ENCODE measurements at regions not wholly inside any gene's neighbourhood (a gene's known extent, or its start where the extent isn't known, plus 50 kb on each side); places are given as distances from the start of the nearest gene placed in this dataset.

DNA sequence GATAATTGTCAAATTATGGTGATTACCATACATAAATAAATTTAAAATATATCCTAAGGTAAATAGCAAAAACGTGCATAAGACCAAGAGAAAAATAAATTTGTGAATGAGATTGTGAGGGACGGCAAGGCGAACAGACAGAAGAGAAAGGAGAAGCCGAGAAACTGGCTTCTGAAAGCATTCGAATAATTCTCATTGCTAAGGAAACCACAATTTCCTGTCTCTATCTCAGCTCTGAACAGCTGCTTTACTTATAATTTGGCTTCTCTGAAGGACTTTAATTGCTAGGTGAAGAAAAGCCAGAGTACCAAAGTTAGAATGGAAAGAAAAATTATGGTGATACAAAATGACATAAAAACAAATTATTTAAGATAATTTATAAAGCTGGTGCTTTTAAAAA is 79.0 kb upstream of the RGS17 start:
- no peaks in the 10 kb centered on the region for H3K79me2 ChIP-seq (ENCODE audit: control insufficient read depth, insufficient read depth, low read length)
- no peaks in the 10 kb centered on the region for H3K9me1 ChIP-seq (ENCODE audit: control insufficient read depth, extremely low read depth, insufficient read depth, low read length)
- no peaks in the 10 kb centered on the region for H3K4me1 ChIP-seq (ENCODE audit: control insufficient read depth, extremely low read depth, insufficient read depth, low read length)
- no peaks in the 10 kb centered on the region for H4K20me1 ChIP-seq (ENCODE audit: control insufficient read depth, extremely low read depth, insufficient read depth, low read length)
- dilution Hi-C loops (cut with MboI; ENCODE audit: extremely low pct_ligation_motif_present, low sequenced_read_pairs): loop anchor here (25.0 kb wide), 1 partner anchor 173 kb away; no protein-coding TSS in a partner anchor
- no peak overlapping the region for H3K4me3 ChIP-seq (ENCODE audit: control insufficient read depth in 2 of 3, extremely low read depth in 1 of 3, insufficient read depth in 2 of 3, low read depth in 1 of 3, low read length in 3 of 3)
- FAIRE-seq (no peak), DNase-seq (ENCODE audit: low read depth, low spot score) (no peak)
- TF ChIP-seq EZH2 (IDR thresholded peaks at IDR 0.05; ENCODE audit: low read length): no peak
- TF ChIP-seq, protein P1, sequence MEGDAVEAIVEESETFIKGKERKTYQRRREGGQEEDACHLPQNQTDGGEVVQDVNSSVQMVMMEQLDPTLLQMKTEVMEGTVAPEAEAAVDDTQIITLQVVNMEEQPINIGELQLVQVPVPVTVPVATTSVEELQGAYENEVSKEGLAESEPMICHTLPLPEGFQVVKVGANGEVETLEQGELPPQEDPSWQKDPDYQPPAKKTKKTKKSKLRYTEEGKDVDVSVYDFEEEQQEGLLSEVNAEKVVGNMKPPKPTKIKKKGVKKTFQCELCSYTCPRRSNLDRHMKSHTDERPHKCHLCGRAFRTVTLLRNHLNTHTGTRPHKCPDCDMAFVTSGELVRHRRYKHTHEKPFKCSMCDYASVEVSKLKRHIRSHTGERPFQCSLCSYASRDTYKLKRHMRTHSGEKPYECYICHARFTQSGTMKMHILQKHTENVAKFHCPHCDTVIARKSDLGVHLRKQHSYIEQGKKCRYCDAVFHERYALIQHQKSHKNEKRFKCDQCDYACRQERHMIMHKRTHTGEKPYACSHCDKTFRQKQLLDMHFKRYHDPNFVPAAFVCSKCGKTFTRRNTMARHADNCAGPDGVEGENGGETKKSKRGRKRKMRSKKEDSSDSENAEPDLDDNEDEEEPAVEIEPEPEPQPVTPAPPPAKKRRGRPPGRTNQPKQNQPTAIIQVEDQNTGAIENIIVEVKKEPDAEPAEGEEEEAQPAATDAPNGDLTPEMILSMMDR (optimal IDR thresholded peaks at IDR 0.05 in 1 of 3, IDR thresholded peaks at IDR 0.05 in 1 of 3, conservative IDR thresholded peaks at IDR 0.05 in 1 of 3; ENCODE audit: extremely low read depth in 1 of 3, insufficient read depth in 2 of 3, low read length in 3 of 3): no peak
- no peak overlapping the region for H2AFZ ChIP-seq (ENCODE audit: control insufficient read depth, low read length)
- H3K36me3 ChIP-seq (ENCODE audit: control insufficient read depth in 2 of 2, extremely low read depth in 1 of 2, insufficient read depth in 2 of 2, low read length in 2 of 2): no peaks in the 10 kb centered on the region
- H3K9ac ChIP-seq (ENCODE audit: control insufficient read depth, extremely low read depth, insufficient read depth, low read length): no peak overlapping the region
- H3K9me3 ChIP-seq (ENCODE audit: control insufficient read depth, low read depth, low read length): no peaks in the 10 kb centered on the region
- H3K27me3 ChIP-seq (ENCODE audit: control insufficient read depth, extremely low read depth, insufficient read depth, low read length): no peaks in the 10 kb centered on the region
- no peak overlapping the region for H3K27ac ChIP-seq (ENCODE audit: control insufficient read depth, insufficient read depth, low read length)
- H3K4me2 ChIP-seq (ENCODE audit: control insufficient read depth, extremely low read depth, insufficient read depth, low read depth, low read length): no peak overlapping the region

DNA sequence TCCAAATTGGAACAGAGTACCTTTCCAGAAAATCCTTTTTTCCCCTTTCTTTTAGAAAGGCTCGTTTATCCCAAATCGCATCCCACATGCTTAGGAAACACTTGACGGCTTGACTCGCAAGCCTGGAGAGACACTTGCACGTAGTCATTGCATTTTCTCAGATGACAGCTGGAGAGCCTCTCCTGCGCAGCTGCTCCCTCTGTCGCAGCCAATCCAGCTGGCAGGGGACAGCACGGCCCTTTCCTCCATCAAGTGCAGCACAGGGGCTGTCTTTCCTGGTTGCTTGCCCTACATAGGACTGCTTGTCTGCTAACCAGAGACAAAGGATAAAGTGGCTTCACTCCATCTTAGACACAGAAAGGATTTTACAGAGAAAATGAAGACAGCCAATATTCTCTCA is 77.6 kb upstream of the RGS17 start:
- H3K27ac ChIP-seq (ENCODE audit: control insufficient read depth, insufficient read depth, low read length): no peak overlapping the region
- H3K4me1 ChIP-seq (ENCODE audit: control insufficient read depth, extremely low read depth, insufficient read depth, low read length): no peaks in the 10 kb centered on the region
- TF ChIP-seq, protein P1 (optimal IDR thresholded peaks at IDR 0.05 in 1 of 3, IDR thresholded peaks at IDR 0.05 in 1 of 3, conservative IDR thresholded peaks at IDR 0.05 in 1 of 3; ENCODE audit: extremely low read depth in 1 of 3, insufficient read depth in 2 of 3, low read length in 3 of 3): no peak
- TF ChIP-seq EZH2 (IDR thresholded peaks at IDR 0.05; ENCODE audit: low read length): no peak
- FAIRE-seq (no peak), DNase-seq (ENCODE audit: low read depth, low spot score) (no peak)
- no peak overlapping the region for H2AFZ ChIP-seq (ENCODE audit: control insufficient read depth, low read length)
- no peaks in the 10 kb centered on the region for H3K9me3 ChIP-seq (ENCODE audit: control insufficient read depth, low read depth, low read length)
- H3K79me2 ChIP-seq (ENCODE audit: control insufficient read depth, insufficient read depth, low read length): no peaks in the 10 kb centered on the region
- H3K9me1 ChIP-seq (ENCODE audit: control insufficient read depth, extremely low read depth, insufficient read depth, low read length): no peaks in the 10 kb centered on the region
- dilution Hi-C loops (cut with MboI; ENCODE audit: extremely low pct_ligation_motif_present, low sequenced_read_pairs): loop anchor here (25.0 kb wide), 1 partner anchor 171 kb away; no protein-coding TSS in a partner anchor
- no peak overlapping the region for H3K4me3 ChIP-seq (ENCODE audit: control insufficient read depth in 2 of 3, extremely low read depth in 1 of 3, insufficient read depth in 2 of 3, low read depth in 1 of 3, low read length in 3 of 3)
- no peaks in the 10 kb centered on the region for H3K36me3 ChIP-seq (ENCODE audit: control insufficient read depth in 2 of 2, extremely low read depth in 1 of 2, insufficient read depth in 2 of 2, low read length in 2 of 2)
- no peak overlapping the region for H3K4me2 ChIP-seq (ENCODE audit: control insufficient read depth, extremely low read depth, insufficient read depth, low read depth, low read length)
- H4K20me1 ChIP-seq (ENCODE audit: control insufficient read depth, extremely low read depth, insufficient read depth, low read length): no peaks in the 10 kb centered on the region
- H3K9ac ChIP-seq (ENCODE audit: control insufficient read depth, extremely low read depth, insufficient read depth, low read length): no peak overlapping the region
- H3K27me3 ChIP-seq (ENCODE audit: control insufficient read depth, extremely low read depth, insufficient read depth, low read length): no peaks in the 10 kb centered on the region

Measured in keratinocyte (primary cell).